GM13977 (cell line): ENCODE measurements at regions not wholly inside any gene's neighbourhood (a gene's known extent, or its start where the extent isn't known, plus 50 kb on each side); places are given as distances from the start of the nearest gene placed in this dataset.

Source experiments
- DNase-seq: peaks from one replicate; pipeline ENCODE4 v3.0.0; 2012; ENCODE audit warnings: low spot score
- CTCF ChIP-seq: IDR thresholded peaks from 2 replicates; pipeline ENCODE4 v1.5.1; 2012; ENCODE audit warnings: mild to moderate bottlenecking, control low read depth; ENCODE audit not compliant: insufficient read depth; ENCODE audit errors: extremely low read depth, missing control alignments
- in situ Hi-C: fragments of 300-500 bp; cut with MboI; formaldehyde crosslinking; loops from one replicate; pipeline ENCODE4 v1.12.0; 2022; ENCODE audit warnings: low sequenced_read_pairs, low pct_unique_long_range_greater_than_20kb, mixed read lengths, inconsistent platforms; ENCODE audit not compliant: unreplicated experiment

GRCh38 chr3:72563690-72564370 lies 284.4 kb downstream of the SHQ1 start:
- DNase-seq = no peak
- in situ Hi-C loops = no loop called here
- TF ChIP-seq CTCF = no peak

GRCh38 chr3:72560846-72561675 lies 287.2 kb downstream of the SHQ1 start:
- TF ChIP-seq CTCF = no peak
- no peak for DNase-seq
- in situ Hi-C loops = no loop called here

- DNase-seq = no peak
- in situ Hi-C loops = no loop called here
- TF ChIP-seq CTCF = no peak
Measured at GRCh38 chr3:72559385-72559784, 288.9 kb downstream of the SHQ1 start.

GRCh38 chr3:72558001-72558400 lies 290.2 kb downstream of the SHQ1 start:
- no peak for TF ChIP-seq CTCF
- DNase-seq = no peak
- in situ Hi-C loops = no loop called here

- no peak for TF ChIP-seq CTCF
- in situ Hi-C loops = no loop called here
- no peak for DNase-seq
Measured at GRCh38 chr3:72555714-72556113, 292.5 kb downstream of the SHQ1 start.

GRCh38 chr3:72554689-72555088 lies 293.6 kb downstream of the SHQ1 start:
- in situ Hi-C loops = no loop called here
- DNase-seq = no peak

More at GRCh38 chr3:72554689-72555088, 293.6 kb downstream of the SHQ1 start:
- no peak for TF ChIP-seq CTCF
